OCI-LY7 (cell line): ENCODE measurements at regions not wholly inside any gene's neighbourhood (a gene's known extent, or its start where the extent isn't known, plus 50 kb on each side); places are given as distances from the start of the nearest gene placed in this dataset.
"Not testable (repeated sequence)": the region's sequence is repeated elsewhere in the genome, so short reads cannot be mapped to it uniquely, and the experiment has no call there.

Experiments
- BruUV-seq: library from RNA; stranded (reverse); fragments of 400-500 nt; replicated peaks from 2 replicates; lab custom pipeline; 2021; lab: Mats Ljungman, UMichigan
- CTCF ChIA-PET: fragments of 300-600 bp; sonication (Branson Sonifier 250); formaldehyde crosslinking; loops from one replicate; lab custom pipeline; 2022; ENCODE audit warnings: antibody characterized with exemption; ENCODE audit not compliant: unreplicated experiment; lab: Charles Lee
- POLR2A ChIA-PET: fragments of 300-600 bp; sonication (Branson Sonifier 250); formaldehyde crosslinking; loops from one replicate; lab custom pipeline; 2022; ENCODE audit warnings: antibody characterized with exemption; lab: Charles Lee
- DNase-seq: peaks from one replicate; pipeline ENCODE4 v3.0.0-alpha.2; 2015; ENCODE audit warnings: low spot score
- H2AFZ ChIP-seq: fragments of 200-600 bp; sonication (generic), shearing (Covaris generic); 2 replicates; pipeline ENCODE4 v1.6.1; 2014; ENCODE audit warnings: mild to moderate bottlenecking, antibody characterized with exemption, low read length, moderate library complexity
- H3K27ac ChIP-seq: fragments of 200-600 bp; sonication (generic); 2 replicates; pipeline ENCODE4 v1.5.1; 2014; ENCODE audit warnings: mixed run types, low read depth, mild to moderate bottlenecking, moderate library complexity, low read length, inconsistent platforms; ENCODE audit not compliant: poor library complexity, severe bottlenecking
- H3K36me3 ChIP-seq: fragments of 200-600 bp; sonication (generic); 2 replicates; pipeline ENCODE4 v1.6.1; 2014; ENCODE audit warnings: mild to moderate bottlenecking, antibody characterized with exemption, low read length, moderate library complexity, mixed read lengths; ENCODE audit not compliant: insufficient read depth
- H3K4me1 ChIP-seq: fragments of 200-600 bp; sonication (generic); 2 replicates; pipeline ENCODE4 v1.5.1; 2014; ENCODE audit warnings: mild to moderate bottlenecking, low read length; ENCODE audit not compliant: insufficient read depth, poor library complexity, severe bottlenecking
- H3K4me2 ChIP-seq: fragments of 200-600 bp; sonication (generic); 2 replicates; pipeline ENCODE4 v1.6.1; 2014; ENCODE audit warnings: mild to moderate bottlenecking, low read length
- H3K4me3 ChIP-seq: fragments of 200-600 bp; sonication (generic); 2 replicates; pipeline ENCODE4 v1.5.1; 2014; ENCODE audit warnings: mild to moderate bottlenecking, low read depth, low read length; ENCODE audit not compliant: poor library complexity, severe bottlenecking
- H3K79me2 ChIP-seq: fragments of 200-600 bp; sonication (generic); 2 replicates; pipeline ENCODE4 v1.6.1; 2016; ENCODE audit warnings: low read depth, mild to moderate bottlenecking, low read length, moderate library complexity, mixed read lengths; ENCODE audit not compliant: insufficient read depth
- H3K9me2 ChIP-seq: fragments of 200-600 bp; sonication (generic); 2 replicates; pipeline ENCODE4 v1.6.1; 2016; ENCODE audit warnings: mild to moderate bottlenecking, low read length, mixed read lengths; ENCODE audit not compliant: insufficient read depth
- H3K9me3 ChIP-seq: fragments of 200-600 bp; sonication (generic); 2 replicates; pipeline ENCODE4 v1.6.1; 2014; ENCODE audit warnings: mild to moderate bottlenecking, mixed run types, low read length, mixed read lengths
- H4K20me1 ChIP-seq: fragments of 200-600 bp; sonication (generic); 2 replicates; pipeline ENCODE4 v1.6.1; 2014; ENCODE audit warnings: mild to moderate bottlenecking, antibody characterized with exemption, low read length, moderate library complexity, mixed read lengths; ENCODE audit not compliant: insufficient read depth
- CTCF ChIP-seq: fragments of 200-600 bp; sonication (generic); conservative IDR thresholded peaks from 2 replicates; pipeline ENCODE4 v1.5.1; 2014; ENCODE audit warnings: mild to moderate bottlenecking, antibody characterized with exemption, low read length, moderate library complexity, mixed read lengths
- EZH2phosphoT487 ChIP-seq: fragments of 200-600 bp; sonication (generic); IDR thresholded peaks from 2 replicates; pipeline ENCODE4 v1.6.1; 2018; ENCODE audit warnings: low read depth, borderline replicate concordance, mild to moderate bottlenecking, mixed run types, antibody characterized with exemption, low read length, moderate library complexity, mixed read lengths
- intact Hi-C: fragments of 100-400 bp; cut with micrococcal nuclease; formaldehyde crosslinking; loops from one replicate; pipeline ENCODE4 v1.10.0; 2022; ENCODE audit not compliant: unreplicated experiment

GRCh38 chrX:14344172-14344940 is 185.0 kb upstream of the GLRA2 start:
- Histone ChIP-seq H4K20me1 (no peaks in the 10 kb centered on the region), H3K4me2 (no peak overlapping the region), H3K9me3 (no peaks in the 10 kb centered on the region), H3K4me1 (no peaks in the 10 kb centered on the region), H3K27ac (no peak overlapping the region), H2AFZ (no peak overlapping the region), H3K4me3 (no peak overlapping the region), H3K36me3 (no peaks in the 10 kb centered on the region), H3K9me2 (no peaks in the 10 kb centered on the region), H3K79me2 (no peaks in the 10 kb centered on the region)
- intact Hi-C loops = no loop called here
- DNase-seq = no peak
- POLR2A ChIA-PET = interaction anchor here (0.7 kb wide), 1 partner anchor 11 kb away, joined by 3 read pairs; no protein-coding TSS in a partner anchor
- BruUV-seq = no TSS peak
- CTCF ChIA-PET = no interaction called here
- TF ChIP-seq CTCF = 0 out of 2 replicates have a peak, but pooled peaks have one; percentile 50
- TF ChIP-seq EZH2phosphoT487 = no peak

- no TSS peak for BruUV-seq
- Histone ChIP-seq H4K20me1 (no peaks in the 10 kb centered on the region), H3K27ac (no peak overlapping the region), H3K4me3 (no peak overlapping the region), H3K4me2 (no peak overlapping the region), H3K9me3 (no peaks in the 10 kb centered on the region), H3K4me1 (no peaks in the 10 kb centered on the region), H3K9me2 (no peaks in the 10 kb centered on the region), H3K79me2 (no peaks in the 10 kb centered on the region), H2AFZ (no peak overlapping the region), H3K36me3 (no peaks in the 10 kb centered on the region)
- intact Hi-C loops = no loop called here
- no peak for TF ChIP-seq EZH2phosphoT487
- TF ChIP-seq CTCF = no peak
- ChIA-PET POLR2A (no interaction called here), CTCF (no interaction called here)
- no peak for DNase-seq
Measured at GRCh38 chrX:14309431-14309830, 219.9 kb upstream of the GLRA2 start.

GRCh38 chrX:14308976-14309375 is 220.4 kb upstream of the GLRA2 start:
- H3K9me2 ChIP-seq, H3K9me3 ChIP-seq, H4K20me1 ChIP-seq, H3K4me3 ChIP-seq, H2AFZ ChIP-seq, CTCF ChIA-PET, H3K4me2 ChIP-seq, H3K27ac ChIP-seq, BruUV-seq, H3K36me3 ChIP-seq, DNase-seq, H3K79me2 ChIP-seq, H3K4me1 ChIP-seq, intact Hi-C loops: not testable (repeated sequence)
- POLR2A ChIA-PET = interaction anchor here (0.6 kb wide), 1 partner anchor 58 kb away, joined by 3 read pairs; no protein-coding TSS in a partner anchor
